Activated CD4-positive, alpha-beta T cell treated with anti-CD3 and anti-CD28 coated beads for 4 hours (primary cell): ENCODE measurements at regions not wholly inside any gene's neighbourhood (a gene's known extent, or its start where the extent isn't known, plus 50 kb on each side); places are given as distances from the start of the nearest gene placed in this dataset.

Source experiments
- DNase-seq, 2 donors: peaks; one replicate each; pipeline ENCODE4 v3.0.0-alpha.2; 2020

DNA sequence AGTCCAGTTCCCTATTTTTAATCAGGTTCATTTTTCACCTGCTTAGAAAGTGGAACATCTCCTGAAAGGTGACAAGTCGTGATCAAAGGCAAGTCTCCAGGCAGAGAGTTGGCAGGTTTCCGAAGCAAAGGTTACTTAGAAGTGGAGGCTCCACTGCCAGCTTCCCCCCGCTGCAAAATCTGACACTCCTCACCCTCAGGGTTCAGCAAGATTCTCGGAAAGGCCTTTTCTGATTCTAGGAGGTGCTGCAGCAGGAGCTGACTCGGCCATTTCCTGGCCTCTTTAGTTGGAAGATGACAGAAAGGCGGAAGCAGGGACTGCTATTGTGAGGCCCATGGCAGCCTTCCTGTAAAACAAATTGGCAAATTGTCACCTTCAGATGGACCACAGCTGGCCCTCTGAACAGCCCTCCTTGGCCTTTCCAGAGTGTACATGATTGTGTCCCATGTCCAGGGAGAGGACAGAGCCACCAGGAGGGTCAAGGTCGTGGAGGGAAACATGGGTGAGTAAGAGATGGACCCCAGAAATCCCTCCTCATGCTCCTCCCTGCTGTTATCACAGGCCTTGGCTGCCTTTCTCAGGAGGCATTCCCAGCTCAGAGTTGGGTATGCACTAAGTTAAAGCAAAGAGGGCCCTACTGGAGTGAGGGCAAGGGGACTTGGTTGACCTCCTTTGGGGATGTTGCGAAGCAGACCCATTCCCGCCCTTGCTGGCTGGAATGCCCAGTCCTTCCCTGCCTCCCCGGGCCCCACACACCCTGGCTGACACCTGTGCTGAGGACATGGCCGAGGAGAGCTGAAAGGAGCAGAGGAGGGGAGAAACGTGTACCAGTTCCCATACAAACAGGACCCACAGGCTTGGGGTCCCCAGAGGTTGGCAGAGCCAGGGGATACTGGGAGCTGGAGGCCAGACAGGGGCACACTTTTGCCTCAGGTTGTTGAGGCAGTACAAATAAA, 115.5 kb upstream of the IRF2BP2 start:
- DNase-seq, result peak; percentile 67 to 69

DNA sequence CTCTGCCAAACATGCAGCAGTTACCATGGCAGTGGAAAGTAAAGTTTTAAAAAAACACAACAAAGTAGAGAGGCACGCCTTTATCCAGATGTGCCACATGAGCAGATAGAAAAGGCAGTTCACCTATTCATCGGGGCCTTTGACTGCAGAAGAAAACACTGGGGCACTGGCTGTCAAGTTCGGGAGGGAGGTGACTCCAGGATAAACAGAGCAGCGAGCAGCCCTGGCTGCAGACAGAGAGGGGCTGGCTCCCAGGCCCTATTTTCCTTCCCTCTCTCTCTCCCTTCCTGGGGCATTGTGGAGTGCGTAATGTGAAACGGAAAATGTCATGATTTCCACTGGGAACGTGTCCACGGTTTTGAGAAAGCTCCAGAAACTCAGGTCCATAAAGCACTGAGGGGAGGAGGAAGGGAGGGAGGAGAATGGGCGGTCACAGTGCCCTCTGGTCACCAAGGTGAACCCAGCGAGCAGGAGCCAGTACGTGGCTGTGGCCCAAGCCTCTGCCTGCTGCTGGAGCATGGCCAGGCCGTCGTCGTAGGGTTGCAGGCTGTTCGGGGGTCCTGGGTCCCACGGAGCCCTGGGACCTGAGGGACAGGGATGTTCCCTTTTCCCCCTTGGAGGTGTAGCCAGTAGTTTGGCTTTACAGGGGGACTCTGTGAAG, 114.7 kb upstream of the IRF2BP2 start:
- DNase-seq, result peak; percentile 12 to 23

DNA sequence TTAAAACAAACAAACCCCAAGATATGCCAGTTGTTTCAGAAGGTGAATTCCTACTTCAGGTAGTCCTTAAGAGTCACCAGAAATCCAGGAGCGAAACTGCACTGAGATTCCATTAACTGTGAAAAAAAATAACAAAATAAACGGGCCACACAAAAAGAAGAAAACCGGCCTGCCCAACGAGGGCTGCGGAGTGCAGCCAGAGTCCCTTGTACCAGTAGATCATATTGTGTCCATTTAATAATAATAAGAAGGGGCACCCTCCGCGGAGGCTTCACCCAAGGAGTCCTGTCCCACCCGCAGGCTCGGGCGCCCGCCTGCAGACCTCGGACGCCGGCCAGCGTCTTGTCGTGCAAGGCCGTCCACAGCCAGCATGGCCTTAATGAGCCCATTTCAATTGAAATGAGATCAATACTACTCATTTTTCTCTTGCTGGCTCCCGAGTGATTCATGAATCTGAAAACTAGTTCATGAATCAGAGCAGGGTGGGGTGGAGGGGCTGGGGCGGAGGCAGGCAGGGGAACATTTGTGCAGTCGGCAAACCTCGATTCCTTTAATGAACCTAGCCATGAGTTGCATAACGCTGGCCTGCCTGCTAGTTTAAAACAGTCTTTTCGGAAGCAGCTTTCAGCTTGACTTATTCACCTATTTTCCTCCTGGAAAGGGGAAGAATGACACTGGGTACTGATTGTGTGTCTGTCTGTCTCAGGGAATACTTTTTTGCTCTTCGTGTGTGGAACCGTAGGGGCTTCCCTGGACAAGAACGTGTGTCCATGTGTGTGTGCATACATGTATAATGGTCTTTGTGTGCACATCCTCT, 113.1 kb upstream of the IRF2BP2 start:
- peak; percentile 74 to 76 for DNase-seq

DNA sequence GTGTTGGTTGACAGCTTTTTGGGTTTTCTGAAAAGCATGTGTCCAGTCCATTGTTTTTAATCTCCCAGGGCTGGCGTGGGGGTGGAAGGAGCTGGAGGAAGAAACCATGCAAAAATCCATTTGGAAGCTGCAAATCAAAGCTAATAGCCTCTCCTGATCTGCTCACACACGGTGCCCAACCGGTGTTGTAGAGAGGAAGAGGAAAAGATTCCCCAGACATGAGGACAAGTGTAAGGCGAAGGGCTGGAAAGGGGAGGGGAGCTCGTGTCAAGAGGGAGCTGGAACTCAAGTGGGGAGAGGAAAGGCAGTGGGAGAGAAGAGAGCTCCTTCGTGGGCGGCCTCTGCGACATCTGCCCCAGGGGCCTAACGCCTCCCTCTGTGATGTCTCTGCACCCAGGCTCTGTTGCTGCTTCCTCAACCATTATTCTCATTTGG, 112.3 kb upstream of the IRF2BP2 start:
- no peak for DNase-seq

DNA sequence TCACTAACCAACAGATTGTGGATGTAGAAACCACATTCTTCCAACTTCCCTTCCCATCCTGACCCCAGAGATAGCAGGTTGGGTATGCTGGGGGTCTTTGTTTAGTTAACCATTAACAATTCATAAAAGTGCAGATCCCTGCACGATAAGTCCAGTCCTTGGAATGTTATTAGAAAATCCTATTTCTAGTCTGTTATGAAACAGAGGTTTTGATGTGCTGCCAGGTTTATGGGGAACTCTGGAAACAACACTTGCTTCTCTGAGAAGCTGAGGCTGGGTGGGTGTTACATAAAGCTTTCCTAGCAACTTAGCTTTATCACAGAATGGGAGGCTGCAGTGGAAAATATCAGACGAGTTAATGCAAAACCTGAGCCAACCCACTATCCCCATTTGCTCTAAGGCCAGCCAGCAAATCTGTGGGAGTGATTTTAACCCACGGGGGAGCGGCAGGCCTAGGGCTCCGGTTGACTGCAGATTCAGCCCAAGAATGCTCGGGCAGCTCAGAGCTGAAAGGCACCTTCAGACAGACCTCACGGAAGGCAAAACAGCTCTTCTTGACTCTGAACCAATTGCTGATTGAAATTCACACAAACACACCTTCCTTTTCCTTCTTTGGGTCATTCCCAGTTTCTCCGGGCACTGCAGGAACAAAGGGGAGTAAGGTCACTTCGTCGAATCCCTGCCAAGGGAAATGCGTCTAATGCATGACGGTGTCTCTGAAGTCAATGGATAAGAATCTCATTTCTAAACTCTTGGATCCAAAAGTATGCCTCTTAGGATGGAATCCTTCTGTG, 111.7 kb upstream of the IRF2BP2 start:
- no peak for DNase-seq

DNA sequence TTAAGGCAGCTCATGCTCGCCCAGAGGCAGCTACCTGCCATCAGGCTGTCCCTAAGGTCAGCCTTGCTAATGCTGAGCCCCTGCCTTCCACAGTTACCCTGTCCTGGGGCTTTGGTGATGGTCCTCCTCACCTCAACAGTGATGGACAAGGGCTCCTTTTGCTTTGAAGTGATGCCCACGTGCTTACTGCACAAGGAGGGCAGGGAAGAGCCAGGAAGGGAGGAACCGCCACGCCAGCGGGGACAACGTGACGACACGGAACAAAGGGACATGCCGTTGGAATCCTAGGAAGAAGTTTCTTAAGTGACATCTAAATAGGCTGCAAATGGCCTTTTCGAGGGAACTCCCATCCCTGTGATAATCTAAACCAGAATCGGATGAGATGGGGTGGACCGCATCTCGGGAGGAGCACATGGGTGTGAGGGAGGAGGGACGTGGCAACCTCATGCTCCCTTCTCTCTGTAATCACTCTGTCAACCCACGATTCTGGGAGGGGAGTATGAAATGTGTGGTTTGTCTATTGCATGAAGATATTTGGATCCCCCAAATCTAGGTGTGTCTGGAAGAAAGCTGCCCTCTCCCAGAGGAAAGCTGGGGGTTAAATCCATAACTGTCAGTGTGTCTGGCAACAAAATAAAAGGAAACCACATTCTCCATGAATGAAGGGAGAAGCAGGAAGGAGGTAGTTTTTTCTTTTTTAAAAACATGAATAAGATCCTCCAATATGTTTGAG, 110.9 kb upstream of the IRF2BP2 start:
- no peak for DNase-seq

DNA sequence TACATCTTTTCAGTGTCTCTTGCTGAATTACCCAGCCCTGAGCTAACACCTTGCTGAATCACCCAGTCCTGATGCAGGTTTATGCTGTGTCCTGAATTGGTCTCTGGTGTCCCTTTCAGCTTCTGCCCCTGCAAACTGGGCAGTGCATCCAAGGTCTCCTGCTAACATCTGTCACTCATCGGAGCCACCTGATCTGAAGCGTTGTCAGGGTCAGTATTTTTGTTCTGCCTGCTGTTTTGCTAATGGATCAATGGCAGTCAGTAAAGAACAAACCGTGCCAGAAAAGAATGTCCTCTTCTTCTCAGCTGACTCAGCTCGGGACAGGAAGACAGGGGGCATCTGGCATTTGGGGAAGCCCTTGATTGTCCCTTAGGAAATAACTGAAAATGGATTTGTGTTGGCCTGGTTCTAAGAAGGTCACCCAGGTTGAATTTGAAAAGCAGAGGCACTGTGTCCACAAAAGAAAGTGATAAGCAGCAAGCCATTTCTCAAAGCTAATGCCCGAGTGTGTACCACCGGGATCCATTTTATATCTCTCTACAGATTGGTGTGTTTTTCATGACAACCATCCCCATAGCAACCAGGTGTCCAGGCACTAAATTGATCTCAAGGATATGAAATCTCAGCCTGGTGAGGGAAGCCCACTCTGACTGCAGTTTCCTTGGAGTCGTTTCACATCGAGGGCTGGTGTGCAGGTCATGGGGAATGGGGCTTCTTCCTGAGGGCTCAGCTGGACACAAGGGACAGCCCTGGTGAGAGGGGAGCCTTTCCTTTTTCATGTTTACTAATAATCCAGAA, 109.7 kb upstream of the IRF2BP2 start:
- no peak for DNase-seq

DNA sequence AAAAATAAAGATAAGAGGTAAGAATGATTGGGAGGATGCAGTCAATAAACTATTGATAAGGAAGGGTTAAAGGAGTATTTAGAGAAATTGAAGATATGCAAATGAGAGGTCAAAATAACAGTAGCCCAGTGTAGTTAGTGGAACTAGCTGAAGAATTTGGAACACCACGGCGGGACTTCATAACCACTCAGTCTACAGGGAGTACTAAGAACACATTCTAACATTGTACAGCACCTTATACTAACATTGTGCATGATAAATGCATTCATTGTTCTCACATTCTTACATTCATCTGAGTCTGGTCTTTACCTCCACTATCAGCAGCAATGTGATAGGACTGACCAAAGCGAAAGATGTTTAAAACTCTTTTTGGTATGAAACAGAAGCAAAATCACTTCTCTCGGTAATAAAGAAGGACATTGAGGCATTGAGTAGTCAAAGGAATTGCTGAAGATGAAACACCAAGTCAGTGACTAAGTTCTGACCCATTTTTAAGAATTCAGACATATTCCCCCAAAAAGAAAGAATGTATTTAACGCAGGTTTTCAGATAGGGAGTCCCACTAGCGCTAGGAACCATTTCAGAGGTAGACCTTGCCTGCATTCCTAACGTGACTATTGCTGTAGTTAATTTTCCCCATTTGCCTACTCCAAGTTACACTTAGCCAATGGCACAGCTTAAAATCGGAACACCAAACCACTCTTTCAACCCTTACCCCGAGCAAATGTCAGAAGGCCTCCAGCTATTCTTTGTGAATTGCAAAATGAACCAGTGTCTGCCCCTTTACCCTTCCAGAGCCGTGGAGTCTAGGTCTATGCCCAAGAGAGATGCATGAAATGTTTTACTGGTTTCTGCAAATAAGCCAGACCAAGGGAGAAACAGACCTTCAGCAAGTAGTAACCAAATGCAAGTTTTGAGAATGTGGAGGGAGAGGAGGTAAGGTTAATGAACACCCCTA, 108.8 kb upstream of the IRF2BP2 start:
- DNase-seq, result no peak

DNA sequence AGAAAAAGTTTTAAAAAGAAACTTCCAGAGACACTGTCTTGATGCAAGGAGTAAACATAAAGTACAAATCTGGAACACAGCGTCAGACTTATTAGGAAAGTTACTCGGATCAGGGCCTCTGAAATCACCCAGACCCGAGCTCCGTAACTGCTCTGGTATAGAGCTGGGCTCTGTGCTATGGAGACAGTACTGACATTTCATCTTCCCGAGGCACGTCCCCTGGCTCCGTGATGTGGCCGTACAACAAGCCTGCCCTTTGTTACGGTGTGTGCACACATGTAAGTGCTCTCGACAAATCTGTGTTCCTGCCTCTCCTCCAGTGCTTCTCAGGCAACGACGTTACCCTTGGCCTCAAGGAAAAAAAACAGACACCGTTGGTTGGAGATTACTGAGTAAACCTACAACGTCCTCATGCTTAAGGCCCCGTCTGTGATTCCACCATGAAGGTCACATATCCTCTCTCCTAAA, 107.0 kb upstream of the IRF2BP2 start:
- DNase-seq, result no peak

DNA sequence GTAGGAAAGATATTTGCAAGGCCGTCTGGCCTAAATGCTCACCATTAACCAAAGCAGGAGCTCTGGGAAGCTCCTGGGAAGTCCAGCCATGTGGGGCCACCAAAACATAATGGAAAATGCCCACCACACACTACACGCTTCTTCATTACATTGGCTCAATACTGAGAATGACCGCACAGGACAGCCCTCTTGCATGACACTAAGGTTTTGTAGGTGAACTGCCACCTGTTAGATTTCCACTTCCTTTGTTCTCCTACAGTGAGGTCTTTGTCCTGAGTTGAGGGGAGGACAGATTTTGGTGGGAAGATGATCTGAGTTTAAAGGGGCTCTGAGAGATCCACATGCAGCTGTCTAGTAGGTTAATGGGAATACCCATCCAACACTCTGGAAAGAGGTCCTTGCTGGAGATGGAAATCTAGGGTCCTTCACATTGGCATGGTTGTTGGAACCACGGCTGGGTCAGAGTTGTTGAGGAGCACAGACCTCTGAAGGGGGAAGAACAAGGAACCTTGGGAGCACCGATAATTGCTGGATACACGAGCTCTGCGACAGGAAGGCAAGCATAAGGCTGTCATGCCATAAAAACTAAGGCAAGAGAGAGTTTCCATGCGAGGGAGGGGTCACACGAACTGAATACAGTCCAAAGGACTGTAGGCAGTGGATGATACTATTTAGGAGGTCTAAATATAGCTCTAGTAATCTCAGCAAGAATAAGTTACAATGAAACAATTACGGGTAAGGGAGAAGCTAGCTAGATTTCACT, 105.5 kb upstream of the IRF2BP2 start:
- DNase-seq, result no peak

DNA sequence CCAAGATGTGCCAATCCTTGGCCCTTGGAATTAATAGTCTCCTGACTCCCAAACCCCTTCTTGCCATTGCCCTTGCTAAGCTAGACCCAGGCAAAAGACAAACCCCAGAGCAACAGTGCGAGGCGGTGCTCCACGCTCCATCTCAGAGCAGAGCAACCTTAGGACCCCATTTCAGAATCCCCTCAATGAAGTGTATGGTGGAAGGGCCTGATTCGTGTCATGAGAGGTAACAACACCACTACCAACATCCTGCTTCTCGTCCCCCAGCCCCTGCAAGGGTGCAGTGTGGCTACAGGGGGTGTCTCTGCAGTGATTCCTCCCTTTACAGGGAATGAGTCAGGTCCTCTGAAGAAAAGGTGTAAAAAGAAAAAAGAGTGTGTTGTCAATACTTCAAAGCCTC, 103.9 kb upstream of the IRF2BP2 start:
- no peak for DNase-seq

DNA sequence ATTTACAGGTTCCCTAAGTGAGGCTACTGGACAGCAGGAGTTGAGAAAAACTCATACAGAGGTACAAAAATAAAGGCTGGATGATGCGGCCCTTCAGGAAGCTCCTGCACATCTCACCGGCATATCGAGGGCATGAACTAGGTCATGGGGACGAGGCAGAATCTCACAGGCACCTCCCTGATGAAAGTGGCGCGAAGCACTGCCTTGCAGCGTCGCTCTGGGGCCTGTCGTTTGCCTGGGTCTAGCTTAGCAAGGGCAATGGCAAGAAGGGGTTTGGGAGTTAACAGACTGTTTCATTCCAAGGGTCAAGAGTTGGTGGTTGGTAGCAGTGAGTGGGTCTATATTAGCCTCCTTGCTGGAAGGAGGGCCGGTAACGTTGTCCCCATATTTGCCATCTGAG, 103.5 kb upstream of the IRF2BP2 start:
- no peak for DNase-seq

DNA sequence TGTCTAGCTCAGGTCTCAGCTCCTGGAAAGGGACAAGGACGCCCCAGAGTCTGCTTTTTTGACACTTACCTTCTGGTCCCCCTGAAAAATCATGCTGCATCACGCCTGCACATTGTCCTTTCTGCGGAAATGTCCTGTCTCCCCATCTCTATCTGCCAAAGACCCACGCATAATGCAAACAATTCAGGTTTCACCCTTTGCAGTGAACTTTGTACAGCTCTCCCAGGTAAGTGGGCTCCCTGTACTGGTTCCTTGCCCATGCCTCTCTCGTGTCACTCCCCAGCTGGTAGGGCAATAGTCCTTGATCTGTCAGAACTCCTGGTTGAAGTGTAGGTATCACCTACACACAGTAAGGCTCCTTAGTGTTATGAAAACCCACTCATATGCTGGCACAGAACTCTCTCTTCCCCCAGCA, 102.9 kb upstream of the IRF2BP2 start:
- DNase-seq, result no peak

DNA sequence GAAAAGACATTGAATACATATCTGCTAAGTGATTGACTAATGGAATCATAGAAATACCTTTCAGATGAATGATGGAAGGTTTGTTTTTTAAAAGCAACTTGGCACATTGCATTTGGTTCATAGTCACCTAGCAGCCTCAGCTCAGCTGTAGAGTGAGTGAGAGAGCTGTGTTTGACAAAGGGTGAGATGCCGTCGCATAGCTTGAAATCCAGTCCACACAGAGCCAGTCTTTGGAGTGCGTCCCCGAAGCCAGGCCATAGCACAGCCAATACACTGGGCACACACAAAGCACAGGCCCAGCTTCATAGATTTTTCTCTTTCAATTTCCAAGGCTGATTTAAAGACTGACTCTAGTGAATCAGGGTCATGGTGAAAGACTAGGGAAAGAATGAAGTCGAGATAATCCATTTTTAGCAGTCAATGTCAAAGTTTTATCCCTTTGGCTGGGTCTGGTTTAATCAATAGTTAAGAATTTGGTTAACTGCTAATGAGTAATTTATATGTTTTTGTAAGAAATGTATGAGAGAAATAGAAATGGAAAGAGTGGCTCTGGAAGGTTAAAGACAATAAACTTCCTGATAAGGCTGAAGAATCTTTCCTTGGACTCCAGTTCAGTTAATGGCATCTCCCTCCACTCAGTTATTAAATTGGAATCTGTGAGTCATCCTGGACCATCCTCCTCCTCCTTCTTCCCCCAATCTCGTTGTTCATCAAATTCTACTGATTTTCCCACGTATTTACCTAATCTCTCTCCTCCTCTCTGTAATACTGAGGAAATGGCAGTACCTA, 101.2 kb upstream of the IRF2BP2 start:
- DNase-seq, result no peak

DNA sequence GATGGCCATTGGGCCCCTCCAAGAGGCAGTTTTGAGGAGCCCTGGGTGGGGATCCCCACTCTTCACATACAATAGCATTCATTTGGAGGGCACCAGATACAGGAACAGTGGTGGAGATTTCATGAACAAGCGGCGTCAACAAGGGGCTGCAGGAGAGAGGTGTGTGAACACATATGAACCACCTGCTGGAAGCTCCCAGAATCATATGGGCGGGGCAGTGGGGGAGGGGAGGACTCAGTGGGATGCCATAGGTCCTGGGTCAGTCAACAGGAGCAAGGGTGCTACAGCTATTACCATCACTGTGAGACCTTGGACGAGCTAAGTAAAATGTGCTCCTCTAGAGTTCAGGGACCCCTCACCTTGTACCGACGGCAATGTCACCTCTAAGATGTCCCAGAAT, 100.4 kb upstream of the IRF2BP2 start:
- DNase-seq, result no peak

DNA sequence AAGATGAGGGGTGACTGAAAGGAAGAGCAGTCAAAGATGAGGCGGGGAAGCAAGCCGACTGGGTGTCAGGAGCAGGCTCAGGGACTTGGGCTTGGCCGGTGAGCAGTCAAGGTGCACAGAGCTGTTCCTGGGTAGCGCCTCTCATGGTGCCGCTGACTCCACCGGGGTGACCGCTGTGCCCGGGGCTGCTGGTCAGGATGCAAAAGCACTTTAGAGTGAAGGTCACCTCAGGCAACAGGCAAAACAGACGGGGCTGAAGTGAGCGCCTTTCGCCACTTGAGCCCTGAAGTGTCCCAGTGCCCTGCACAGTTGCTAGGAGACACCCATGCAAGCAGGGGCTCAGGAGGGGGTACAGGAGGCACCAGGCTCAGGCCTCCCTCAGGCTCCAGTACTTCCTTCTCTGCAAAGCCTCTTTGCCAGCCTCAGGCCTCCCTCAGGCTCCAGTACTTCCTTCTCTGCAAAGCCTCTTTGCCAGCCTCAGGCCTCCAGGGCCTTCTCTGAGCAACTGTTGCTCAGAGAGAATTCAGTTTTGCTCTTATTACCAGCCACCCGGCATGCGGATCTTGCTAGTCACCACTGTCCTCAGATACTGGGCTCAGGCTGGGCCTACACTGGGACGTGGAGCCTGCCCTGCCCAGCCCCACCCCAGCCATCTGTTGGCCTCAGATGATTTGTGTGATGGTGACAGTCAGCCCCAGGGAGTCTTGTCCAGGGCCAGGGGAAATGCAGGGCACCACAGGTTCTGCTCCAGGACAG, 99.7 kb upstream of the IRF2BP2 start:
- no peak for DNase-seq
